ENCODE measurements at regions not wholly inside any gene's neighbourhood (a gene's known extent, or its start where the extent isn't known, plus 50 kb on each side); places are given as distances from the start of the nearest gene placed in this dataset.

GRCh38 chr14:21985081-21985480 lies 311.5 kb upstream of the OR4E1 start:
- DNase-seq (ENCODE audit: low spot score), result no peak

GRCh38 chr14:21978999-21979314 lies 305.3 kb upstream of the OR4E1 start:
- DNase-seq (ENCODE audit: low spot score), result no peak

- peak; percentile 31 for DNase-seq (ENCODE audit: low spot score)
Observed at GRCh38 chr14:21978184-21978998, 304.8 kb upstream of the OR4E1 start.

GRCh38 chr14:21974741-21975140 lies 301.1 kb upstream of the OR4E1 start:
- no peak for DNase-seq (ENCODE audit: low spot score)

GRCh38 chr14:21965042-21965441 lies 291.4 kb upstream of the OR4E1 start:
- DNase-seq (ENCODE audit: low spot score), result no peak

- DNase-seq (ENCODE audit: low spot score), result no peak
Observed at GRCh38 chr14:21964180-21964579, 290.6 kb upstream of the OR4E1 start.

- no peak for DNase-seq (ENCODE audit: low spot score)
Observed at GRCh38 chr14:21960636-21961035, 287.0 kb upstream of the OR4E1 start.

GRCh38 chr14:21941885-21942284 lies 268.3 kb upstream of the OR4E1 start:
- DNase-seq (ENCODE audit: low spot score), result no peak

GRCh38 chr14:21940887-21941856 lies 267.6 kb upstream of the OR4E1 start:
- DNase-seq (ENCODE audit: low spot score), result peak; percentile 9

- no peak for DNase-seq (ENCODE audit: low spot score)
Observed at GRCh38 chr14:21939836-21940235, 266.2 kb upstream of the OR4E1 start.

- DNase-seq (ENCODE audit: low spot score), result no peak
Observed at GRCh38 chr14:21937996-21938395, 264.4 kb upstream of the OR4E1 start.

- DNase-seq (ENCODE audit: low spot score), result no peak
Observed at GRCh38 chr14:21933681-21934080, 260.1 kb upstream of the OR4E1 start.

- DNase-seq (ENCODE audit: low spot score), result no peak
Observed at GRCh38 chr14:21924479-21924878, 250.9 kb upstream of the OR4E1 start.

GRCh38 chr14:21923820-21924219 lies 250.2 kb upstream of the OR4E1 start:
- no peak for DNase-seq (ENCODE audit: low spot score)

- DNase-seq (ENCODE audit: low spot score), result no peak
Observed at GRCh38 chr14:21921453-21921852, 247.8 kb upstream of the OR4E1 start.

GRCh38 chr14:21917699-21918436 lies 244.2 kb upstream of the OR4E1 start:
- DNase-seq (ENCODE audit: low spot score), result peak; percentile 88

- DNase-seq (ENCODE audit: low spot score), result no peak
Observed at GRCh38 chr14:21915826-21916225, 242.2 kb upstream of the OR4E1 start.

- peak; percentile 85 for DNase-seq (ENCODE audit: low spot score)
Observed at GRCh38 chr14:21913759-21914158, 240.1 kb upstream of the OR4E1 start.

- DNase-seq (ENCODE audit: low spot score), result no peak
Observed at GRCh38 chr14:21912367-21912766, 238.7 kb upstream of the OR4E1 start.

- DNase-seq (ENCODE audit: low spot score), result no peak
Observed at GRCh38 chr14:21911877-21912276, 238.3 kb upstream of the OR4E1 start.

GRCh38 chr14:21910260-21910659 lies 236.6 kb upstream of the OR4E1 start:
- DNase-seq (ENCODE audit: low spot score), result no peak

- DNase-seq (ENCODE audit: low spot score), result peak; percentile 71
Observed at GRCh38 chr14:21902561-21903181, 229.1 kb upstream of the OR4E1 start.

Measured in pons (tissue), 1 donor.